Uterus (tissue), 2 donors: ENCODE measurements at regions not wholly inside any gene's neighbourhood (a gene's known extent, or its start where the extent isn't known, plus 50 kb on each side); places are given as distances from the start of the nearest gene placed in this dataset.

ENCODE experiments used
- POLR2A ChIP-seq, 2 donors: fragments of 450-650 bp; IDR thresholded peaks; one replicate each; pipeline ENCODE4 v1.6.1; 2016; ENCODE audit warnings: antibody characterized with exemption in 2 of 2, mild to moderate bottlenecking in 1 of 2, moderate library complexity in 1 of 2
- TF ChIP-seq, protein P1 (sequence below), 4 experiments: fragments of 200-600 bp in 2 of 4; fragments of 450-650 bp in 2 of 4; sonication (generic) in 2 of 4; IDR thresholded peaks; one replicate each; pipeline ENCODE4 v1.5.1; 2016 to 2019; ENCODE audit warnings: antibody characterized with exemption in 4 of 4, mild to moderate bottlenecking in 2 of 4, moderate library complexity in 1 of 4

GRCh38 chr6:141445928-141446628 is 686.6 kb upstream of the GJE1 start:
- no peak for TF ChIP-seq POLR2A (IDR thresholded peaks at IDR 0.05)
- TF ChIP-seq, protein P1, sequence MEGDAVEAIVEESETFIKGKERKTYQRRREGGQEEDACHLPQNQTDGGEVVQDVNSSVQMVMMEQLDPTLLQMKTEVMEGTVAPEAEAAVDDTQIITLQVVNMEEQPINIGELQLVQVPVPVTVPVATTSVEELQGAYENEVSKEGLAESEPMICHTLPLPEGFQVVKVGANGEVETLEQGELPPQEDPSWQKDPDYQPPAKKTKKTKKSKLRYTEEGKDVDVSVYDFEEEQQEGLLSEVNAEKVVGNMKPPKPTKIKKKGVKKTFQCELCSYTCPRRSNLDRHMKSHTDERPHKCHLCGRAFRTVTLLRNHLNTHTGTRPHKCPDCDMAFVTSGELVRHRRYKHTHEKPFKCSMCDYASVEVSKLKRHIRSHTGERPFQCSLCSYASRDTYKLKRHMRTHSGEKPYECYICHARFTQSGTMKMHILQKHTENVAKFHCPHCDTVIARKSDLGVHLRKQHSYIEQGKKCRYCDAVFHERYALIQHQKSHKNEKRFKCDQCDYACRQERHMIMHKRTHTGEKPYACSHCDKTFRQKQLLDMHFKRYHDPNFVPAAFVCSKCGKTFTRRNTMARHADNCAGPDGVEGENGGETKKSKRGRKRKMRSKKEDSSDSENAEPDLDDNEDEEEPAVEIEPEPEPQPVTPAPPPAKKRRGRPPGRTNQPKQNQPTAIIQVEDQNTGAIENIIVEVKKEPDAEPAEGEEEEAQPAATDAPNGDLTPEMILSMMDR (IDR thresholded peaks at IDR 0.05): no peak
